ENCODE measurements at regions not wholly inside any gene's neighbourhood (a gene's known extent, or its start where the extent isn't known, plus 50 kb on each side); places are given as distances from the start of the nearest gene placed in this dataset.

DNA sequence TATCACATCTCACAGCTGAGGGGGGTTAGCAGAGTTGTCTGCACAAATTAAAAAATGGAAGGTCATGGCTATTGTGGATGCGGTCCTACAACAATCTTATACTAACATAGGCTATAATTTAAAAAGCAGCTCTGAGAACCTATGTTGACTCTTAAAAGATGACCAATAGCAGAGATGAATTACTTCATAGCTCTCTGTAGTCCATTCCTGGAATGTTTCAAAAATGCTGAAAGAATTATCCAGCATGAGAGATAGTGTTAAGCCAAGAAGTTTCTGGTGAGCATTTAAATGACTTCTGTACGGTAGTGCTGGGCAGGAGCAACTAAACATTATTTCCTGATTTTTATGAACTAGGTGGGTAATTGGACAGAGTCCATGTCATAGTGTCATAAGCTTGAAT is 218.2 kb upstream of the NUDT12 start:
- TF ChIP-seq SIN3A (IDR thresholded peaks at IDR 0.05; ENCODE audit: borderline replicate concordance, insufficient read depth, low read length): no peak
- no peak for TF ChIP-seq POLR2AphosphoS5 (IDR thresholded peaks at IDR 0.05; ENCODE audit: low read depth, low read length)

All from PFSK-1 (cell line).